ENCODE measurements at regions not wholly inside any gene's neighbourhood (a gene's known extent, or its start where the extent isn't known, plus 50 kb on each side); places are given as distances from the start of the nearest gene placed in this dataset.

- no peak for DNase-seq (ENCODE audit: low read depth)
- H3K4me3 ChIP-seq (ENCODE audit: low read depth, low read length) = no peak overlapping the region
- TF ChIP-seq, protein P1, sequence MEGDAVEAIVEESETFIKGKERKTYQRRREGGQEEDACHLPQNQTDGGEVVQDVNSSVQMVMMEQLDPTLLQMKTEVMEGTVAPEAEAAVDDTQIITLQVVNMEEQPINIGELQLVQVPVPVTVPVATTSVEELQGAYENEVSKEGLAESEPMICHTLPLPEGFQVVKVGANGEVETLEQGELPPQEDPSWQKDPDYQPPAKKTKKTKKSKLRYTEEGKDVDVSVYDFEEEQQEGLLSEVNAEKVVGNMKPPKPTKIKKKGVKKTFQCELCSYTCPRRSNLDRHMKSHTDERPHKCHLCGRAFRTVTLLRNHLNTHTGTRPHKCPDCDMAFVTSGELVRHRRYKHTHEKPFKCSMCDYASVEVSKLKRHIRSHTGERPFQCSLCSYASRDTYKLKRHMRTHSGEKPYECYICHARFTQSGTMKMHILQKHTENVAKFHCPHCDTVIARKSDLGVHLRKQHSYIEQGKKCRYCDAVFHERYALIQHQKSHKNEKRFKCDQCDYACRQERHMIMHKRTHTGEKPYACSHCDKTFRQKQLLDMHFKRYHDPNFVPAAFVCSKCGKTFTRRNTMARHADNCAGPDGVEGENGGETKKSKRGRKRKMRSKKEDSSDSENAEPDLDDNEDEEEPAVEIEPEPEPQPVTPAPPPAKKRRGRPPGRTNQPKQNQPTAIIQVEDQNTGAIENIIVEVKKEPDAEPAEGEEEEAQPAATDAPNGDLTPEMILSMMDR (IDR thresholded peaks at IDR 0.05; ENCODE audit: control insufficient read depth, extremely low read depth, insufficient read depth) = no peak
Measured at GRCh38 chr5:22910523-22910922, 57.4 kb upstream of the CDH12 start.

DNA sequence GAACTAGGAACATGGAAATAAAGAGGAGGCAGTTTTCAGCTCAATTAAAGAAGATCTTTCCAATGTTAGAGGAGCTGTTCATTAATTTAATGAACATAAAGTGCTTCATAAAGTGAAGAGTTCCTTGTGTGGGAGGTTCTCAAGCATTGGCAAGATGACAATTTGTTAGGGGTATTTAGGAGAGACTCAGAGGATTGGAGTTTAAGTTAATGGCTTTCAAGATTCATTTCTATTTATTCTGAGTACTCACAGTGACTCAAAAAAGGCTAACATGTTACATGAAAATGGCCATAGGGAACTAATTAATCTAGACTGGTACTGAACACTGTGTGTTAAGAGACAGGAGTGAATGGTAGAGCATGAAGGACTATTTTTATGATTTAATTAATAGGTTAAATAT, 55.4 kb upstream of the CDH12 start:
- DNase-seq (ENCODE audit: low read depth) = no peak
- TF ChIP-seq, protein P1 (IDR thresholded peaks at IDR 0.05; ENCODE audit: control insufficient read depth, extremely low read depth, insufficient read depth) = no peak
- H3K4me3 ChIP-seq (ENCODE audit: low read depth, low read length) = no peak overlapping the region

GRCh38 chr5:22908129-22908528, 55.0 kb upstream of the CDH12 start:
- TF ChIP-seq, protein P1 (IDR thresholded peaks at IDR 0.05; ENCODE audit: control insufficient read depth, extremely low read depth, insufficient read depth) = no peak
- DNase-seq (ENCODE audit: low read depth) = no peak
- H3K4me3 ChIP-seq (ENCODE audit: low read depth, low read length) = no peak overlapping the region

Measured in LNCaP clone FGC (cell line).